Activated CD4-positive, CD25-positive, alpha-beta regulatory T cell treated with anti-CD3 and anti-CD28 coated beads, Interleukin-2, amount 50 U/mL, for 16 hours (primary cell): ENCODE measurements at regions not wholly inside any gene's neighbourhood (a gene's known extent, or its start where the extent isn't known, plus 50 kb on each side); places are given as distances from the start of the nearest gene placed in this dataset.
"Not testable (repeated sequence)": the region's sequence is repeated elsewhere in the genome, so short reads cannot be mapped to it uniquely, and the experiment has no call there.

Experiments used
- DNase-seq: peaks from one replicate; pipeline ENCODE4 v3.0.0-alpha.2; 2020; ENCODE audit warnings: low read depth, low spot score

GRCh38 chr9:40930426-40930825, 198.1 kb downstream of the FOXD4L6 start:
- not testable (repeated sequence) for DNase-seq

- not testable (repeated sequence) for DNase-seq
Observed at GRCh38 chr9:40929488-40929845, 199.0 kb downstream of the FOXD4L6 start.

- DNase-seq = no peak
Observed at GRCh38 chr9:40928803-40929487, 199.5 kb downstream of the FOXD4L6 start.

- no peak for DNase-seq
Observed at GRCh38 chr9:40927851-40928802, 200.4 kb downstream of the FOXD4L6 start.

- no peak for DNase-seq
Observed at GRCh38 chr9:40927260-40927631, 201.2 kb downstream of the FOXD4L6 start.

- DNase-seq = no peak
Observed at GRCh38 chr9:40926404-40927259, 201.8 kb downstream of the FOXD4L6 start.

- DNase-seq = no peak
Observed at GRCh38 chr9:40925149-40925548, 203.3 kb downstream of the FOXD4L6 start.

GRCh38 chr9:40916399-40916783, 212.1 kb downstream of the FOXD4L6 start:
- not testable (repeated sequence) for DNase-seq

- not testable (repeated sequence) for DNase-seq
Observed at GRCh38 chr9:40915660-40916398, 212.7 kb downstream of the FOXD4L6 start.

- DNase-seq = no peak
Observed at GRCh38 chr9:40914772-40915659, 213.5 kb downstream of the FOXD4L6 start.

- no peak for DNase-seq
Observed at GRCh38 chr9:40913928-40914673, 214.4 kb downstream of the FOXD4L6 start.

GRCh38 chr9:40913096-40913719, 215.3 kb downstream of the FOXD4L6 start:
- no peak for DNase-seq

- DNase-seq = not testable (repeated sequence)
Observed at GRCh38 chr9:40912679-40913078, 215.8 kb downstream of the FOXD4L6 start.

GRCh38 chr9:40911647-40912046, 216.8 kb downstream of the FOXD4L6 start:
- DNase-seq = no peak

GRCh38 chr9:40910995-40911394, 217.5 kb downstream of the FOXD4L6 start:
- DNase-seq = not testable (repeated sequence)

- DNase-seq = no peak
Observed at GRCh38 chr9:40909821-40910220, 218.7 kb downstream of the FOXD4L6 start.

GRCh38 chr9:40909111-40909510, 219.4 kb downstream of the FOXD4L6 start:
- DNase-seq = not testable (repeated sequence)

- DNase-seq = no peak
Observed at GRCh38 chr9:40907657-40908624, 220.5 kb downstream of the FOXD4L6 start.
